DMS 273 treated with DMSO at 0.1 percent for 48 hours (cell line): ENCODE measurements at regions not wholly inside any gene's neighbourhood (a gene's known extent, or its start where the extent isn't known, plus 50 kb on each side); places are given as distances from the start of the nearest gene placed in this dataset.

Source experiments
- DNase-seq: peaks from one replicate; lab custom pipeline; 2025; lab: John Stamatoyannopoulos, UW

DNA sequence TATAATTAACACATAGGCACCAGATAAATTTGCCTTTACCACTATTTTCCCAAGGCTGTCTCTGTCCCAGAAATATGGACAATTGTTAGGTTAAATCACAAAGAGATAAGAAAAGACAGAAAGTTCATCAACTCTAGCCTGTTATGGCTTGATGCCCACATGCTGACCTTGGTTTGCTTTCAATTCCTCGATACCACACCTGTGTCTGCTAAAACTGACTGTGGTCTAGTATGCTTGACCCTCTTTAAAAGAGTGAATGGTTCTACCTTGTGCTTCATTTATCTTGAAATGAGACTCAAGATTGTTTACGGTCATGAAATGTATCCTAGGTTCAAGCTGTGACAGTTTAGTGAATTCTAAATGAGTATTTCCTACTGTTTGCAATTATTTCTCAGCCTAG is 909.0 kb upstream of the LRRTM1 start:
- DNase-seq: no peak

DNA sequence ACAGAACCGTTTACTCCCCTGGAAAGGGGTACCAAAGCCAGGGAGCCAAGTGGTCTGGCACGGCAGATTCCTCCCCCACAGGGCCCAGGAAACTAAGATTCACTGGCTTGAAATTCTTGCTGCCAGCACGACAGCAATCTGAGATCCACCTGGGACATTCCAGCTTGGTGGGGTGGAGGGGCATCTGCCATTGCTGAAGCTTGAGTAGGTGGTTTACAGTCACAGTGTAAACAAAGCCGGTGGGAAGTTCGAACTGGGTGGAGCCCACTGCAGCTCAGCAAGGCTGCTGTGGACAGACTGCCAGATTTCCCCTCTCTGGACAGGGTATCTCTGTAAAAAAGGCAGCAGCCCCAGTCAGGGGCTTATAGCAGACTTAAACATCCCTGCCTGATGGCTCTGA is 901.7 kb upstream of the LRRTM1 start:
- no peak for DNase-seq

DNA sequence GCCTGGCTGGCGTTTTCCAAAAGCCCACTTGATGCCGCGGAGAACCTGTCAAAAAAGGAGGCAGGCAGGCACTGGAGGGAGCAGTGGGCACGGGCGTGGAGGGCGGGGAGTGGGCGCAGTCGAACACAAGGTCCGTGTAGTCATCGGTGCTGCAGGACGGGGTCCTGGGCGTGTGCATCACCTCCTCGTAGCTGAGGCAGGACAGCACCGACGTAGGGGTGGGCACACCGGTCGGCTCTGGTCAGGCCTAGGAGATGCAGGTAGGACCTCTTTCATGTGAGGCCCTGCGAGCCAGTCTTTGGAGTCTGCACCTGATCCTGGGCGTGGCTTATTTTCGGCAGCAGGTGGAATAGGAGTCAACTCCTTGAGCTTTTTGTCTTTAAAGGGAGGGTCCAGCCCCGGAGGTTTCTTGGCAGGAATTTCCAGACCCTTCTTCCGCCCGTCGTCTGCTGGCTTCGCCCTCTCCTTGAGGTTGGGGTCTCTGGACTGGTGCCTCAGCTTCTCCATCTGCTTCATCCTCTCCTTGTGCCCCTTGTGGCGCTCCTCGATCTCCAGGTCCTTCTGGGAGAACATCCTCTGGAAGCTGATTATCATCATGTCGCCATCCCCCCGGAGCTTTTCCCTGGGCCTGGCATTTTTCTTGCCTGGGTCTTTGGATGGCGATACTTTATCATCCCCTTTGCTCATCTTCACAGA is 892.5 kb upstream of the LRRTM1 start:
- DNase-seq: no peak

DNA sequence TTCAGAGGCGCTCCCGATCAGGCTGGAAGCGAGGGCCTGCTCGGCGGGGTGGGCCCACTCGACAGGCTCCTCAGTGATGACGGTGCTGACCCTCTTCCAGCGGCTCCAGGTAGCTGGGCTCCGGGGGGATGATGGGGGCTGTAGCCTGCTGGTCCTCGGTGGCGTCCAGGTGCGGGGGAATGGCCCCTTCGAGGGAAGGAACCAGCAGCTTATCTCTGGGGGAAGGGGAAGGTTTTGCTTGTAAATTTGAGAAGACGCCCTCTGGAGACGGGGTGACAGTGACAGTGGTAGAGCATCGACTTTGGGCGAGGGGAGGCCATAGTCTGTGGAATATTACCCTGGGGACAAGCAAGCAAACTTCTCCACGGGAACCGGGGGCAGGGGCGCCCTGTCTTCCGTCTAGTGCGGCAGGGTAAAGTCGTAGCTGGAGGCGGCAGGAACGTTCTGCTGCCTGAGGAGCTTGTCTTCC is 891.9 kb upstream of the LRRTM1 start:
- DNase-seq: no peak

- DNase-seq: no peak
Measured at GRCh38 chr2:81195774-81196382, 891.3 kb upstream of the LRRTM1 start.

DNA sequence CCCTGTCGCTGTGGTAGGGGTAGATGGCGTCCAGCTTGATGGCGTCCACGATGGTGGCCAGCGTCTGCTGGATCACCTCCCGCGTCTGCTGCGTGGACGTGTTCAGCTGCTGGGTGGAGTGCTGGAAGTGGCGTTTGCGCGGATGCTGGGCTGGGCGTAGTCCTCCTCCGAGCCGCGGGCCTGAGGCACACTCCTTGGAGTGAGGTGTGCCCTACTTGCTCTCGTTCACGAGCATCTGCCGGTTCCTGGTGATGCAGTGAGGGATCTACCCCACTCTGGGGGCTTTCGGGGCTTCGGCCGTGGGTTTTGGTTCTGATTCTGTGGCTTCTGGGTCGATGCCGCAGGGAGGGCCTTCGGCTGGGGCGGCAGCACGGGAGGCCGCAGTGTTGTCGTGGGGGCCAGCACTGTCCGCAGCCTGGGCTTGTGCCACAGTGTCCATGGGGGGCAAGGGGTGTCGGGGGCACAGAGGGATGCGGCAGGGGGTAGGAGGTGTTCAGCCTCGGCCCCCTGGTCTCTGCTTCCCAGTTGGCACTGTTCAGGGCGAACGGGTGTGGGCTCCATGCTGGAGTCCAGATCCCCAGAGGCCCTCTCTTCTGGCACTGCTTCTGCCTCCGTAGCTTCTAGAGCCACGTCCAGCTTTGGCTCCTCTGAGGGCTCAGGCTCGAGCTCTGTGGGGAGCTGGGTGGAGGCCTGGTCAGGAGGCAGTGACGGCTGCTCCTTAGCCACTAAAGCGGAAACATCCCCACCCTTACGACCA is 890.6 kb upstream of the LRRTM1 start:
- DNase-seq: no peak

GRCh38 chr2:81194581-81194980 is 890.0 kb upstream of the LRRTM1 start:
- DNase-seq: no peak

DNA sequence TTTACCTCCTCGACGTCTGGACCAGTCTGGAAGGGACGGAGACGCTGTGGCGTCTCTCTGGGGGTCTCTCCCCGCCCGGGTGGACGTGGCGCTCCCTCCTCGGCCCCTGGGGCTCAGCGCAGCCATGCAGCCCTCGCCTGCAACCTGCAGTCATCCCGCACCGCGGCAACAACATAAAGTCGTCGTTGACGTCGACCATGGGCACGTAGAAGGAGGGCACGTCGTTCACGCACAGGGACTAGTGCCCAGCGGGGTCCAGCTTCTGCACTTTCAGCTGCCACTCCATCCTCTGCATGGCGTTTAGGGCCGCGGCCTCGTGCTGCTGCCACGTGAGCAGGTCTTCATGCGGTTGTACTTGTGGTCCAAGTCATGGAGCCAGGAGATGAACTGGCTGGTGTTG is 889.6 kb upstream of the LRRTM1 start:
- DNase-seq: no peak

GRCh38 chr2:81181845-81182244 is 877.3 kb upstream of the LRRTM1 start:
- DNase-seq: no peak

DNA sequence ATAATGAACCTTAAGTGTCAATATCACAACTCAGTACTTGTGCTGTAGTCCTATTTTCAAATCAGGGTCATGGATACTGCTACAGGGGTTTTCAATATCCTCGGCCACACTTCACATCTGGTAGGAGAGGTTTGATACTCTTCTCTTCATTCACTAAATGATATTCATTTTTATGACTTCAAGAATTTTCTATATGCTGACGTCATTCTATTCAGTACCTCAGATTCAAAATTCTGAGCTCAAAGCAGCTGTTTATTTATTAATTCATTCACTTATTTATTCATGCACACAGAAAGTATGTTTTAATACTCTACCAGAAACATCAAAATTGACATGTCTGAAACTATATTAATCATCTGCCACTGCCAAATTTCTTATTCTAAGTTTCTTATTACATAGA is 866.9 kb upstream of the LRRTM1 start:
- DNase-seq: no peak

GRCh38 chr2:81163583-81163982 is 859.0 kb upstream of the LRRTM1 start:
- DNase-seq: no peak

DNA sequence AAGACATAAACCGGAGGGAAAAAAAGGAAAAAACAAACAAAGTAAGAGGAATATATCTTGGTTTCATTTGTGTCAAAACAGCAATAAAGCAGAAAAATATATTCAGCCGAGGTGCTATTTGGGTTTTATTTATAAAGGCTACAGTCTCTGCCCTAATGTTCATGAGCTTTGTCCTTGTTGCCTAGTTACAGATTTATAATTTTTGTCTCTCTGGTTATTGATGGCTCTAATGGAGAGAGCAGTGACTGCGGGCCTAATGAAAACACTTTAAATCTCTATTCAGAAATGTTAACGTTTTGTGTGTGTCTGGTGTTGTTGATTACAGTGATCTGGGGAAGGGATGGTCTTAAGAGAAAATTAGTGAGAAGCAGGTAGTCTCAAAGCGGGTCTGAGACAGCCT is 854.0 kb upstream of the LRRTM1 start:
- DNase-seq: no peak

DNA sequence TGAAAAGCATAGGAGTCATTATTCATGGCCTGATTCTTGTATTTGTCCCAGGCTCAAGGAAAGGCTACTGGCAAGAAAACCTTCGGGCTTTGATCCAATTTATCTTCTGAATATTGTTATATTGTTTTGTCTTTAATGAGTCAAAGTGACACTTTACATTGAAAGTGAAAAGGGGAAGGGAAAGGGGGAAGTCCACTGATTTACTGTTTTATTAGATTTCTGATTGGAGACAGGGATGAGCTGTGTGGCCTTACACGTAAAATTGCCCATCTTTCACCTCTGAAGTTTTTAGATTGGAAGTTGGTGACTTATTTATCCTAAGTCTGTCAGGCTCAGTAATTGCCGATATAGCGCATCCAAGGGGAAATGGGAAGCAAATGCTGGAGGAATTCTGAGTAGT is 843.8 kb upstream of the LRRTM1 start:
- DNase-seq: no peak

DNA sequence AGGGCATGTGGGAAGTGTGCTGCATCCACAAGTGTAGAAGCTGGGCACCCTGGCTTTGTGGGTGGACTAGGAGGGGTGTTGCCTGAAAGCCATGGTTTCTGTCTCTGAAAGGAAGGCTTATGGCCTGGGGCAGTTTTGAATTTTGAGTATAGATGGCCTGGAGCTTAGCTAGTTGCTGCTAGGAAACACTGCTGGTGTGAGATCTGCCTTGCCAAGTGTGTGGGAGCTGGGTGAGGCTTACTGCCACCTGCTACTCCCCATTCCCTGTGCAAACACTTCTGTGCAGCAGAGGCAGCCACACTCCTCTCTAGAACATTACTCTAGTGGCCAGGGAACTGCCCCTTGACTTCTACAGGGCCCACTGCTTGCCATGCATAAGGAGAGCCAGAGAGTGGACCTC is 831.7 kb upstream of the LRRTM1 start:
- no peak for DNase-seq

DNA sequence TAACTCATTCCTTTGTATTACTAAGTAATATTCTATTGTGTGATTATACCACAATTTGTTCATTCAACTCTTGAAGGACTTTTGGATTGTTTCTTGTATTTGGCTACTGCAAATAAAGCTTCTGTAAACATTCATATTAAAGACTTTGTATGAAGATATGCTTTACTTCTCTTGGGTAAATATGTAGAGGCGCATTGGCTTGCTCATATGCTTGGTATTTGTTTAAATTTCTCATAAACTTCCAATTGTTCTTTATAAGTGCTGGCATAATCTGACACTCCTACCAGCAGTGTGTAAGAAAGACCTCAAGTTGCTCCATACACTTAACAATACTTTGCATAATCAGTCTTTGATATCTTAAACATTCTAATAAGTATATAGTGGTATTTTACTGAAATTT is 792.8 kb upstream of the LRRTM1 start:
- no peak for DNase-seq

- no peak for DNase-seq
Measured at GRCh38 chr2:81093031-81093430, 788.5 kb upstream of the LRRTM1 start.

GRCh38 chr2:81087646-81088045 is 783.1 kb upstream of the LRRTM1 start:
- no peak for DNase-seq

- DNase-seq: no peak
Measured at GRCh38 chr2:81084101-81084500, 779.5 kb upstream of the LRRTM1 start.

GRCh38 chr2:81078631-81079030 is 774.1 kb upstream of the LRRTM1 start:
- DNase-seq: no peak

- no peak for DNase-seq
Measured at GRCh38 chr2:81078102-81078501, 773.5 kb upstream of the LRRTM1 start.

- DNase-seq: no peak
Measured at GRCh38 chr2:81077396-81077795, 772.8 kb upstream of the LRRTM1 start.

GRCh38 chr2:81073412-81073811 is 768.9 kb upstream of the LRRTM1 start:
- DNase-seq: no peak

DNA sequence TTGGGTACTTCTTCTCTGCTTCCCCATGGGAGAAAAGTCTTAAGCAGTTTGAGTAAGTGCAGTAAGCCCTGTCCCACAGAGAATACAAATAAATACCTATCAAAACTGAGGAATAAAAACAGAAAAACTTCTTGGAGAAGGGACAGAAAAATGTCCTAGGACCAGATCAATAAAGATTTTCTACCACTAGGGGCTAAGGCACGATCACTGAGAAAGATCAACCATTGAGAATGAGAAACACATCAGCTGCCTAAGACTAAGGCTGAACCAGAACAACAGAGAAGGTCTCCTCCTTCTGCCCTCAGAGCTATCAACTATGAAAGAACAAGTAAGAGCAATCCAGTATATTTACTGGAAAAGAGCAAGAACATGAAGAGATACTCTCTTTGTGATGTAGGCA is 763.6 kb upstream of the LRRTM1 start:
- DNase-seq: no peak
